ENCODE measurements at regions not wholly inside any gene's neighbourhood (a gene's known extent, or its start where the extent isn't known, plus 50 kb on each side); places are given as distances from the start of the nearest gene placed in this dataset.

DNA sequence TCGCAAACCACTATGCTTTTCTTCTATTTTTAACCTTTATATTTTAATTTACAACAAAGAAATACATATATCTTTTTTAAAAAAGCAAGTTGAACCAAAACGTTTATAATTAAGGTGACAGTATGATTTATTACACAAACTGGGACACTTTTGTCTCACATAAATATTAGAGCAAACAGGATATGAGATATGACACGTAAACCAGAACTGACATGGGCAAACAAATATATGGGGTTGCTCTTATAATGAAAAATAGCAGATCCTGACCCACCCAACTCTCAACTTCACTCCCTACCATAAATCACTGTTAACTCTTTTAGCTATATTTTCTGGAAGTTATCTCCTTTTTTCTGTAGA, 177.0 kb upstream of the EDNRA start:
- DNase-seq (ENCODE audit: low read depth in 3 of 3, low spot score in 1 of 3) = no peak

DNA sequence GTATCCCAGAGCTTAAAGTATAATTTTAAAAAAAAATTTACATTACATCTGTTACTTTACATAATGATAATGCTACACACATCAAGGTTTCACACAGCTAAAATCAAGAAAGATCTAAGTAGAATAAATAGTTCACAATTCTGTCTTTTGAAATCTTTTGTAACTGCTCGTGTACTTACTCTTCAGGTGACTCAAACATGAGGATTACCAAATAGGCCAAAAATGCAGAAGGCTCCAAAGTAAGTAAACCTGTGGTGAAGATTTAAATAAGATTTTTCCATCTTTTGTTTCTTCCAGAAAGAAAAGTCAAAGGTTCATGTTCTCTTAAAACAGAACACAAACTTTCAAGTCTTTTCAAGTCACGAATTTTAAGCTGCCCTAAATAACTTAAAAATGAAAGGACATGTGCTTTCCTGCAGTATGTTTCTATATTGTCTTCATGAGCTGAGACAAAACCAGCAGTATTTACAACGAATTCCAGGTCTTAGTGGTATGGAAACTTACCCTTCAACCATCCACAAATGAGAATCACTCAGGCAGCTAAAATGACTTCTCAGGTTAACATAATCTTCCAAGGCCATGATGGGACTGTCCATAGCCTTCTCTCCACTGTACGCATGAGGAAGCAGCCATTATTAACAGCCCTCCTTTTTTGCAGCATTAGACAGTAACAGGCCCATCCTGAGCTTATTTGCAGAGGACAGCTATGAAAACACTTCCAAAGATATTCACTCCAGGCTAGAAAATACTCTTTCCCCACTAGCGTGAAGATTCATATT, 172.8 kb upstream of the EDNRA start:
- DNase-seq (ENCODE audit: low read depth in 3 of 3, low spot score in 1 of 3) = no peak

DNA sequence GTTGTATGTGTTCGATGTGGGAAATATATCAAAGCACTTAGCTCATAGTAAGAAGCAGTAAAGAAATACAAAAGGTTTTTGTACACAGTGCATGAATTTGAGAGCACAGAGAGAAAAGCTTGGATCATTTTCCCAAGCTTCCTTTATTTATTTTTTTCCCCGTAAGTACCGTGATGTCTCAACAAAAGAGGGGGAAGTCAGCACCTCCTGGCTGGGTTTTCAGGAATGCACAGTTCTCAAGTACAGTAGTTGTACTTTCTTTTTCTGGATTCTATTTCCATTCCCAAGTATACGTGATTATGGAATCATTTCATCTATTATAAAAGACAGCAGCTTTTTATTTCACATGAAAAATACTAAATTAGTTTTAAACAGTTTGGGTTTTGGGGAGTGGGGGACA, 171.5 kb upstream of the EDNRA start:
- DNase-seq (ENCODE audit: low read depth in 3 of 3, low spot score in 1 of 3) = no peak

DNA sequence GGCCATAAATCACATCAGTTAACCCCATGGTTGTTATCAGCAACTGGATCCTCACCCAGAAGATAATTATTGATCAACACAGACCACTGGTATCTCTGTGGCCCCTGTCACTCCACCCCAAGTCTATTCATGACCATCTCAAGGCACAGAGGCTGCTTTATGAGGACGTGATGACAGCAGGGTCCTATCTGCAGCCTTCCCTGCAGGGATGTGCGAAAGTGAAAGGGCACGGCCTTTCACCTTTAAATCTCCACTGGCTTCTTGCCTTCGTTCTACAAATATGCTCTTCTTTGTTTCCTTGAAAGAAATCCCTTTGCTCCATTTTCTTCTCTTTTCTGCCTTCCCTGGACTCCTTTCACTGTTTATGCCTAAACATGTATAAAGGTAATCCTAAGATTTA, 170.6 kb upstream of the EDNRA start:
- DNase-seq (ENCODE audit: low read depth in 3 of 3, low spot score in 1 of 3) = no peak

DNA sequence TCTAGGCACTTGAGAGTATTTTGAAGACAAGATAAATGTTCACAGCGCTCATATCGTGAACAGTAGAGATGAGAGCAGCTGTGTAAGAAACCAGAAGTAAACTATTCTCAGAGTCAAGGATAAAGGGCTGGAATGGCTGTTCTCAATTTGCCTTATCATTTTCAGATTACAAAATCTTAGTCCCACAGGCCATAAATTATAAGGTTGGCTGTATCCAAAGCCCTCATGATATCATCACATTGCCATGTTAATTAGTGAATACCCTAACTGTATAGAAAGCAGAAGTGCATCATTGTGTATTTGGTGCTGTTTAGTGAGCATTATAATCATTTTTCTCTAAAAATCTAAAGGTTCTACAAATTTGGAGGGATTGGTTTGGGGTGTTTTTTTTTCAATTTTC, 168.9 kb upstream of the EDNRA start:
- no peak for DNase-seq (ENCODE audit: low read depth in 3 of 3, low spot score in 1 of 3)

DNA sequence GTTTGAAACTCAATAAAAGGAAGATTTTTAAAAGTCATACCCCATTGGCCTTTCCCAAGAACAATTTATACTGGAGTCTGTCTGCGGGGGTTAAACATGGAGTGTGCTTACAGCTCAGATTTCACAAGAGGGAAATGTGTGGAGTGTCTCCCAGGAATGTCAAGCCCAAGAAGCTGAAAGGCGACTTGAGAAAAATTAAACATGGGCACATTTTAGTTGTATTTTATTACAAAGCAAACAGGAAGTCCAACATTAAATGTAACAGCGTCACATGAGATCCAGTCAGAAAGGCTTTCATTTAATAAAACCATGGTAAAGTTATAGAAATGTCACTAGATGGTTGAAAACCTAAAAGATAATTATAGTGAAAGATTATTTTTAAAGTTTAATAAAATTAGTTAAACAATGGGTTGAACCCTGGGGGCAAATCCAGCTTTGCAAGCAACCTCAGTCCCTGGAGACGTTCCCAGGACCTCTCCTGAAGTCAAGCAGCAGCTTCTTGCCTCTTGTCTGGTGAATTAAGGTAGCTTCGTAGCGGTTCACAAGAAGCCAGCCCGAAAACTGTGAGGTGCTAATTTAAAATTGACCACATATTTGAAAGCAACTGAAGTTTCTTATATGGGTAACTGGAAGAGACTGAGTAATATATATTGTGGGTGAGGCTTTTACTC, 168.4 kb upstream of the EDNRA start:
- no peak for DNase-seq (ENCODE audit: low read depth in 3 of 3, low spot score in 1 of 3)

DNA sequence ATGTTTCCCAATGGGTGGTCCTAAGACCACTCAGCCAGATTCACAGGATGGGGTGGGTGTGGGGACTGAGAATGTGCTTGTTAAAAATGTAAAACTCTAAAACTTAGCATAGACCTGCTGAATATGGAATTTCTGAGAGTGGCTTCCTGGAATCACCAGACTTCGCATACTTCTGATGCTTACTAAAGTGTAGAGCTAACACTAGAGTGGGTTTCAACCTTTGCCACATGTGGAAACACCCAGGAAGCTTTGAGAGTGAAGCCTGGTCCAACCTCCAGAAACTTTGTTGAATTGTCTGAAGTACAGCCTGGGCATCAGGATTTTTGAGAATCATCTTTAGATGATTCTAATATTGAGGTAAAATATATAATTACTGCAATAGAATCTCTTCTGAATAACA, 167.8 kb upstream of the EDNRA start:
- DNase-seq (ENCODE audit: low read depth in 3 of 3, low spot score in 1 of 3) = no peak

DNA sequence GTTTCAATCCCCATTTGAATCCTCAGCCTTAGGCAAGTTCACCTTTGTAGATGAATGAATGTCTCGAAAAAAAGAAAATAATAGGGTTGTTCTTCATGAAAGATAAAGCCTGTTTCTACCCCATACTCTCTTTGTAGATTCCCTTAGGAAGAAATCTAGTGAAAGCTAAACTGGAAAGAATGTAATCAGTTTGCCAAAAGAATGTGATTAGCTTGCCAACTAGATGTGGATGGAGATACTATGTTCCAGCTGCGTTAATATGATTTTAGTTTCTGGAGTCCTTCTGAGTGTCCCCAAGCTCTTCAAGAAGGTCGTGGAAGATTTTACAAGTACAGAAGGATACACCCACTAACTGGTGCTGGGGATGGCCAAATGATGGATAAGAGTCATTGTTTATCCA, 162.3 kb upstream of the EDNRA start:
- no peak for DNase-seq (ENCODE audit: low read depth in 3 of 3, low spot score in 1 of 3)

DNA sequence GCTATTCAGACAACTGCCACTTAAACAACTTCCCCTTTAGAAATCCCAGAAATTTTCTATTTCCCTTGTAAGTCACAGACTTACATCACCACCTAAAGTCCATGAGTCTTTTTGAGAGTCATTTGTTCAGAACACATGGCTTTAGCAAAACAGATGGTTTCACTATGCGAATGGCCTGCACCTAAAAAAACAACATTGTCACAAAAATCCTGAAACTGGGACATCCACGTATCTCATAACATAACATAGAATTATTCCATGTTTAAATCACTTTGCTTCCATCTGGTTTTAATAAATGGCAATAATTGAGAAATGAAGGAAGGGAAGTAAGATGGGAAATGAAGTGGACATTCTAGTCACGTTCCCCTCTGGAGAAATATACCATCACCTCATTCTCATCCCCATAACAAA, 155.3 kb upstream of the EDNRA start:
- no peak for DNase-seq (ENCODE audit: low read depth in 3 of 3, low spot score in 1 of 3)

DNA sequence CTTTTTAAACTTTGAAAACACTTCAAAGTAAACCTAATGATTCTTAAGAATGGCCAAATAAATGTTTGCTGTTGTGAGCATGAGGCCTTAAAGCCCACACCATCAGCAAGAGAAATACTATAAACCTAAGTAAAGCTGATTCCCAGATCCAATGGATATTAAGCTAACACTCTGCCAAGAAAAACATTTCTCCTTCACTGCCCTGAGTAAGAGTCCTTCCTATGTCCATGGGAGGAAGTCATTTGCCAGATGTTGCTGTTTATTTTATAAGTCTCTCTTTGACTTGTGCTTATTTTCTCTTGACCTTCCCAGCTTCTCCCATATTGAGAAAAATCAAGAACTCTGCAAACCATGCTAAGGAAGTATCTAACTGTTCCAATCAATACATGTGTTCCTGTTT, 154.3 kb upstream of the EDNRA start:
- DNase-seq (ENCODE audit: low read depth in 3 of 3, low spot score in 1 of 3) = no peak

DNA sequence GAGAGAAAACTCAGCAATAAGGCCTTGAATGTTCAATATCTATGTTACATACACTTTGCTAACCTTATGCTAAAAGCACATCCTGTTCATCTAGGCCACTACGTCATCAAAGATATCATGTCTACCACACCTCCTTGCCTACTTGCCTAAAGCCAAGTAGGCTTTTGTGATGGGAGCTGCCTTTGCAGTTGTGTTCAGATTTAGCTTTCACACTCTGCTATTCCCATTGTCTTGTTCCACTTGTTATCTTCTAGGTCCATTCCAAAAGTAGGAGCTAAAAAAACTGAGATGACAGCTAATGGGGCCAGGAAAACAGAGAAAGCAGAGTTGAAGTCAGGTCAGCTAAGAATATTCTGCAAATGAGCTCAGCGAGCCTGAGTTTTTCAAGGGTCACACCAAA, 153.6 kb upstream of the EDNRA start:
- no peak for DNase-seq (ENCODE audit: low read depth in 3 of 3, low spot score in 1 of 3)

DNA sequence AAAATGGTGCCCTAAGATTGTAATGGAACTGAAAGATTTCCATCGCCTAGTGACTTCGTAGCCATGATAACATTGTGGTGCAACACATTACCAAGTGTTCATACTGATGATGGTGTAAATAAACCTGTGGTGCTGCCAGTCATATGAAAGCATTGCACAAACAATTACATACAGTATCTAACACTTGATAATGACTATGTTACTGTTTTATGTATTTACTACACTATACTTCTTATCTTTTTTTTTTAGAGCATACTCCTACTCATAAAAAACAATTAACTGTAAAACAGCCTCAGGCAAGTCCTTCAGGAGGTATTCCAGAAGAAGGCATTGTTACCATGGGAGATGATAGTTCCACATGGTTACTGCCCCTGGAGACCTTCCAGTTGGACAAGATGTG, 152.7 kb upstream of the EDNRA start:
- no peak for DNase-seq (ENCODE audit: low read depth in 3 of 3, low spot score in 1 of 3)

DNA sequence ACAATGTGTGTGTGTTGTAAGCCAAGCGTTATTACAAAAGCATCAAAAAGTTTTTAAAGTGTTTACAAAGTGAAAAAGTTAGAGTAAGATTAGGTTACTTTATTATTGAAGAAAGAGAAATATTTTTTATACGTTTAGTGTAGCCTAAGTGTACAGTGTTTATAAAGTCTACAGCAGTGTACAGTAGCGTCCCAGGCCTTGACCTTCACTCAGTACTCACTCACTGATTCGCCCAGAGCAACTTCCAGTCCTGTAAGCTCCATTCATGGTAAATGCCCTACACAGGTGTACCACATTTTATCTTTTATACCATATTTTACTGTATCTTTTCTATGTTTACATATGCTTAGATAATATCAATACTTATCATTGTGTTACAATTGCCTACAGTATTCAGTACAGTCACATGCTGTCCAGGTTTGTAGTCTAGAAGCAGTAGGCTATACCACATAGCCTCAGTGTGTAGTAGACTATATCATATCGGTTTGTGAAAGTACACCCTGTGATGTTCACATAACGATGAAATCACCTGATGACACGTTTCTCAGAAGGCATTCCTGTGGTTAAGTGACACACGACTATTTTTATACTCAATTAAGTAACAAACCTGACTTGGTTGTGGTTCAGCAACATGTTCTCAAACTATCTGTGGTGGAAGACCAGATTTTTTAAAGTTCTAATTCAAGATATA, 152.0 kb upstream of the EDNRA start:
- no peak for DNase-seq (ENCODE audit: low read depth in 3 of 3, low spot score in 1 of 3)

DNA sequence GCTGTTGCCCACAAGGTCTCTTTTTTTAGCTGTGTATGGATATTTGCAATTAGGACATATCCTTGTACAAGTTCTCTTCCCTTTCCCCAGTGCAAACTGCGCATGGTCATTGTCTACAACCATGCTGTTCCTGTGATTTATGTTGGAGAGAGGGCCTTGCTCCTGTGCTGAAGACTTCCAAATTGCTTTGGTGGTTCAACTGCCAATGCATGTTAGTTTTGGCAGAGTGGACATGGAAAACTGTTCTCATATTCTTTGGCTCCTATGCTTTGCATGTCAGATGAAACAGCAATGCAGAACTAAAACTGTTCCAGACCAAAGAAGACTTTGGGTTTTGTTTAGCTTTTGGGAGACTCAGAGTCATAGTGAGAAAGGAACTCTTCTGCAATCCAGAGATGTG, 148.8 kb upstream of the EDNRA start:
- no peak for DNase-seq (ENCODE audit: low read depth in 3 of 3, low spot score in 1 of 3)

DNA sequence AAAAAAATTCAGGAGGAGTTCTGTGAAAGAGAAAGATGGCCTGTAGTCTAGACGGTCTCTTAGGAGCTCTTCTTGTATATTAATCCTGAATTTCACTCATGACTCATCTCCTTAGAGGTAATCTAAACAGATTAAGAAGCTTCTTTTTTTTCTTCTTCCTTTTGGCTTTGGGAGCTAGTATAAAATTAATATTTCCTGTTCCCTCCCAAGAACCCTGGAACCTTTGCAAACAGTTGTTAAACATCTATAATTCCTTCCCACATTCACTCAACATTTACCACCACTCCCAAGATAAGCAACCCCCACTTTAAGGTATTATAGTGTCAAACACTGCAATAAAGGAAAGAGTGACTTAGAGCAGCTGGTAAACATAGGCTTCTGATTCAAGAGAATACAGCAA, 146.4 kb upstream of the EDNRA start:
- DNase-seq (ENCODE audit: low read depth in 3 of 3, low spot score in 1 of 3) = no peak

DNA sequence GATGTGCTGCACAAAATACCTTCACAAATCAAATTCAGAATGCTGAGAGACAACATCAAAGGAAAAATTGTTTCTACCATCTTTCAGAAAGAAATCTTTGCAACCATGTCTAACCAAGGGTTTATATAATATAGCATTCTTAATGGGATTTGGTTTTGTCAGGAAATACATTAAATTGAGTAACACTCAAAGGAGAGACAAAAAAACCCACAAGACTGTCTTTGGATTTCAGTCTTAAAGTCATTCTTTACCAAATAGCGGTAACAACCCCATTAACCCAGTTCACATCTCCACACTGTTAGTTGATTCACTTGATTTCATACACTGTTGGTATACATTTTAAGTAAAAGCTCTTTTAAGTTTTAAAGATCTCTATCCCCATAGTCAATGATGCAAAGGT, 145.7 kb upstream of the EDNRA start:
- no peak for DNase-seq (ENCODE audit: low read depth in 3 of 3, low spot score in 1 of 3)

DNA sequence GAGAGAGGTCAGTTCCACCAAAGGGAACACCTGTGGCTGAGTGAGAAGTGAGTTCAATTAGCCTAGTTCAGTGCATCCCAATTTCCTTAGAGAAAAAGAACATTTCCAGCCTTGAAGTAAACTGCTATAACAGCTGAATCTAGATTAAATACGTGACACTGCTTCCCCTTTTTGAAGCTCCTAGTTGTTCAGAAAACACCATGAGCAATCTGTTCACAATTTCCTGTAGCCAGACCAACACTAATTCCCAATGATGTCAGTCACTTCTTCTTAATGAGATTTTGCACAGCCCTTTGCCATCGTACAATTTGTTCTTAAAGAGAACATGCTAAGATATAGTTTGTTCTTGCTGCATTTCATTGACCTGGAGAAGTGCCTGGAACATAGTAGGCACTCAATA, 144.6 kb upstream of the EDNRA start:
- DNase-seq (ENCODE audit: low read depth in 3 of 3, low spot score in 1 of 3) = no peak

DNA sequence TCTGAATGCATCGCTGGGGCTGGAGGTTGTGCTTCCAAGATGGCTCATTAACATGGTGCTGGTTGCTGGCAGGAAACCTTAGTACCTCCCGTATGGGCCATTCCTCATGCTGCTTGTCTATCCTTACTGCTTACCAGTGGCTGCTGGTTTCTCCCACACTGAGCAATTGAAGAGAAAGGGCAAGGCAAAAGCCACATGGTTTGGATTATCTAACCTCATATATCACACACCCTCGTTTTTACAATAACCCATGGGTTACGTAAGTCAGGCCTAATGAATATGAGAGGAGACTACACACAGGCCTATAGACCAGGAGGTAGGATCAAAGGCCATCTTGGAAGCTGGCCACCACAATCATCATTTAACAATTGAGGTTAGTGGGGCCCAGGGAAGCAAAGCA, 141.8 kb upstream of the EDNRA start:
- DNase-seq (ENCODE audit: low read depth in 3 of 3, low spot score in 1 of 3) = no peak

DNA sequence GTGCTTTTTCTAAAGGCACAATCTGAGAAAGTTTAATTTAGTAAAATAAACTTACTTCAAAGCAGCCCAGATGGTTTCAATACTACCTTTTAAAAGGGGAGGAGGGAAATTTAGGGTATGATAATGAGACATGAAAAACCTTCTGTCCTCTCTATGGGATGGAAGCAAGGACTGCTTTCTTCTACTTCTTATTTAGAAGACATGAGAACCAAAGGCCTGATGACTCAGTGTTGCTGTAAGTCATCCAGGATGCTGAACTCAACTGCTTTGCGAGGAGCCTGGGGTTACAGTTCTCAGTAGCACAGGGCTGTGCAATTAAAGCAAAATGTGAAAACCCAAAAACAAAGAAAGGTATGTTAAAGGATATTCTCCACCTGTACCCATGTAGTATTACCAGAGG, 140.8 kb upstream of the EDNRA start:
- DNase-seq (ENCODE audit: low read depth in 3 of 3, low spot score in 1 of 3) = no peak

DNA sequence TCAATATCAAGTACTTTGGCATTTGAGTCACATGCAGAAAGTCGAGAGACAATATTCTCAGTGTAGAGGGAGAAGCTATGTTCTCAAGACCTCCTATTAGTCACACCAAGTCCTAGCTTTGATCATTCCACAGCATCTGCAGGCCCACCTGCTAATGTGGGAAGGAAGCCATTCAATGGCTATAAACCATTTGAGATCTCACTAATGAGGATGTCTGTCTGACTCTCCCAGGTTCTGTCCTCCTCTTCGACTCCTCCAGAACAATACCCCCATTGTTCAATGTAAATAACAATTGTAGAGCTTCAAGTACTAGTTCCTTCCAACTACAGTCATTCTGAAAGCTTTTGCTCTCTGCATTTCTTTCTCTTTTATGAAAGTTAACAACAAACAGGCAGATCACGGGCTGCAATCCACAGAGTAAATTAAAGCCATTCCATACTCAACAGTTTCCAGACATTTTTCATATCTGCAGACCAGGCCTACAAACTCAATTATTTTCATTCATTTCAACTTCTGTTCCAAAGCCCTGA, 140.2 kb upstream of the EDNRA start:
- DNase-seq (ENCODE audit: low read depth in 3 of 3, low spot score in 1 of 3) = no peak

DNA sequence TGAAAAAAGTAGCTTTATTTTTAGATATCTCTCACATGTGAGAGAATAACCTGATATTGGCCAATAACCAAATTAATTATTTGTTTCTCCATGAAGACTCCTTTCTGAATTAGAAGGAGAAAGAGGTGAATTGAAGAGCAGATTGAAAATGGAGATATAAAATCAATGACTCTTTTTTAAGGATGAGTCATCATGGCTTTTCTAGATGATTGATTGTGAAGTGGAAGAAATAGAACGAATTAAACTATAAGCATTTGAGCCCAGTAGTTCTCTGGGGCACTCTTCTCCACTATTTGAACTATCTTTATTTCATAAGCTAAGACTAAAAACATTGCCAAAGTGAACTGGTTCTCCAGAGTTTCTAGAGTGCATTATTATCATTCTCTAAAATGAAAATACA, 137.2 kb upstream of the EDNRA start:
- no peak for DNase-seq (ENCODE audit: low read depth in 3 of 3, low spot score in 1 of 3)

DNA sequence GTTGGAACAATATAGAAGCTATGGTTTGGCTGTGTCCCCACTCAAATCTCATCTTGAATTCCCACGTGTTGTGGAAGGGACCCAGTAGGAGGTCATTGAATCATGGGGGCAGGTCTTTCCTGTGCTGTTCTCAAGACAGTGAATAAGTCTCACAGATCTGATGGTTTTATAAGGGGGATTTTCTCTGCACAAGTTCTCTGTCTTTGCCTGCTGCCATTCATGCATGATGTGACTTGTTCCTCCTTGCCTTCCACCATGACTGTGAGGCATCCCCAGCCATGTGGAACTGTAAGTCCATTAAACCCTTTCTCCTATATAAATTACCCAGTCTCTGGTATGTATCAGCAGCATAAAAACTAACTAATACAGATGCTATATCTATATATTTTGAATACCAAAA, 135.2 kb upstream of the EDNRA start:
- no peak for DNase-seq (ENCODE audit: low read depth in 3 of 3, low spot score in 1 of 3)

Measured in stimulated activated CD4-positive, alpha-beta T cell treated with anti-CD3 and anti-CD28 coated beads, TNF-alpha, amount 100 ng/mL, for 1 hour (primary cell).